WTC11 (cell line): ENCODE measurements at regions not wholly inside any gene's neighbourhood (a gene's known extent, or its start where the extent isn't known, plus 50 kb on each side); places are given as distances from the start of the nearest gene placed in this dataset.
A peak's percentile ranks its signal among the peaks of the same experiment; 100 is the strongest.

Experiments used
- ATAC-seq: fragments of 200-7000 bp; cut with Tn5 transposase; 2 replicates; pipeline ENCODE4 v1.10.0; 2021; ENCODE audit warnings: mild to moderate bottlenecking, moderate library complexity
- CTCF ChIA-PET: fragments of 300-600 bp; sonication (Branson Sonifier 250); formaldehyde crosslinking; loops from one replicate; lab custom pipeline; 2021; ENCODE audit warnings: antibody characterized with exemption; lab: Charles Lee
- POLR2A ChIA-PET: fragments of 350-600 bp; sonication (Branson Sonifier 250); formaldehyde crosslinking; loops from one replicate; lab custom pipeline; 2021; ENCODE audit warnings: antibody characterized with exemption; lab: Charles Lee
- DNase-seq: peaks from one replicate; pipeline ENCODE4 v3.0.0; 2021; ENCODE audit warnings: low spot score
- H3K27ac Mint-ChIP-seq: 2 replicates; pipeline ENCODE4 v1.8.0; 2021; ENCODE audit warnings: mixed read lengths
- H3K27me3 Mint-ChIP-seq: 2 replicates; pipeline ENCODE4 v1.8.0; 2021; ENCODE audit warnings: low read depth, mild to moderate bottlenecking, moderate library complexity, mixed read lengths
- H3K36me3 Mint-ChIP-seq: 2 replicates; pipeline ENCODE4 v1.8.0; 2021; ENCODE audit warnings: mixed read lengths
- H3K4me1 Mint-ChIP-seq: 2 replicates; pipeline ENCODE4 v1.8.0; 2022; ENCODE audit warnings: mixed read lengths
- H3K4me3 Mint-ChIP-seq: 2 replicates; pipeline ENCODE4 v1.8.0; 2021; ENCODE audit warnings: mild to moderate bottlenecking, moderate library complexity, mixed read lengths
- H3K9me3 Mint-ChIP-seq: 2 replicates; pipeline ENCODE4 v1.8.0; 2021; ENCODE audit warnings: mixed read lengths
- IRF2 ChIP-seq: sonication (generic); formaldehyde crosslinking; IDR thresholded peaks from 2 replicates; pipeline ENCODE4 v1.8.0; 2022; ENCODE audit warnings: low read depth, missing genetic modification reagents, borderline replicate concordance
- JUN ChIP-seq: sonication (generic); formaldehyde crosslinking; IDR thresholded peaks from 2 replicates; pipeline ENCODE4 v1.8.0; 2023; ENCODE audit warnings: mild to moderate bottlenecking, missing genetic modification reagents
- MYBL2 ChIP-seq: sonication (generic); formaldehyde crosslinking; IDR thresholded peaks from 2 replicates; pipeline ENCODE4 v1.8.1; 2023; ENCODE audit warnings: mild to moderate bottlenecking, moderate library complexity, missing genetic modification reagents
- NR1H2 ChIP-seq: sonication (generic); formaldehyde crosslinking; IDR thresholded peaks from 2 replicates; pipeline ENCODE4 v1.9.0; 2021; ENCODE audit warnings: mild to moderate bottlenecking, moderate library complexity, missing genetic modification reagents
- TEAD4 ChIP-seq: sonication (generic); formaldehyde crosslinking; IDR thresholded peaks from 2 replicates; pipeline ENCODE4 v1.8.0; 2022; ENCODE audit warnings: mild to moderate bottlenecking, missing genetic modification reagents
- ZNF671 ChIP-seq: fragments of 250-450 bp; sonication (Bioruptor Pico); IDR thresholded peaks from 2 replicates; pipeline ENCODE4 v1.8.0; 2021; ENCODE audit warnings: mild to moderate bottlenecking
- TF ChIP-seq, protein P1 (sequence below): sonication (generic); formaldehyde crosslinking; IDR thresholded peaks from 2 replicates; pipeline ENCODE4 v1.8.1; 2023; ENCODE audit warnings: mild to moderate bottlenecking, missing genetic modification reagents, moderate library complexity
- TF ChIP-seq, protein P2 (sequence below): sonication (generic); formaldehyde crosslinking; IDR thresholded peaks from 2 replicates; pipeline ENCODE4 v1.8.0; 2022; ENCODE audit warnings: mild to moderate bottlenecking, missing genetic modification reagents
- TF ChIP-seq, protein P3 (sequence below): sonication (generic); formaldehyde crosslinking; IDR thresholded peaks from 2 replicates; pipeline ENCODE4 v1.8.0; 2023; ENCODE audit warnings: missing genetic modification reagents, mild to moderate bottlenecking, borderline replicate concordance
- TF ChIP-seq, protein P4 (sequence below): fragments of 250-450 bp; sonication (Bioruptor Pico); conservative IDR thresholded peaks from 2 replicates; pipeline ENCODE4 v1.9.0; 2021; ENCODE audit warnings: mild to moderate bottlenecking
- TF ChIP-seq, protein P5 (sequence below): sonication (generic); formaldehyde crosslinking; IDR thresholded peaks from 2 replicates; pipeline ENCODE4 v1.8.1; 2022; ENCODE audit warnings: low read depth, missing genetic modification reagents, borderline replicate concordance
- TF ChIP-seq, protein P6 (sequence below): sonication (generic); formaldehyde crosslinking; IDR thresholded peaks from 2 replicates; pipeline ENCODE4 v1.8.0; 2023; ENCODE audit warnings: missing genetic modification reagents
- TF ChIP-seq, protein P7 (sequence below): sonication (generic); formaldehyde crosslinking; conservative IDR thresholded peaks from 2 replicates; pipeline ENCODE4 v1.8.1; 2022; ENCODE audit warnings: mild to moderate bottlenecking, missing genetic modification reagents
- TF ChIP-seq, protein P8 (sequence below): fragments of 250-450 bp; sonication (Bioruptor Pico); IDR thresholded peaks from 2 replicates; pipeline ENCODE4 v1.9.0; 2021; ENCODE audit warnings: mild to moderate bottlenecking
- TF ChIP-seq, protein P9 (sequence below): sonication (generic); formaldehyde crosslinking; IDR thresholded peaks from 2 replicates; pipeline ENCODE4 v1.8.1; 2022; ENCODE audit warnings: mild to moderate bottlenecking, moderate library complexity, missing genetic modification reagents

DNA sequence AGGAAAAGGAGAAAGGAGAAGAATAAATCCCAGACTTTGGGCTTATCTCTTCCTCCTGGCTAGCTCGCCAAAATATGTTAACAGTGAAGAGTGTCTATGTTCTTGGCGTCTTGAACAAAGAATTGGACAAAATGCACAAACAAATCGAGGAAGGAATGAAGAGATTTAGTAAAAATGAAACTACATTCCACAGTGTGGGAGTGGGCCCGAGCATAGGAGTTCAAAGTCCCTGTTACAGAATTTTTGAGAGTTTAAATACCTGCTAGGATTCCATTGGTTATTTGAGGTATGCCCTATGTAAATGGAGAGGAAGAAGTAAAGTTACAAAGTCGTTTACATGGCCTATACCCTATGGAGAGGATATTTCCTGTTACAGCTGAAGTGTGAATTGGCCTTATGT is 525.1 kb upstream of the CNTN5 start:
- ATAC-seq (peak; percentile 42), DNase-seq (no peak)
- Mint-ChIP-seq H3K36me3 (peaks cover 4% of the 10 kb centered on the region; the same call in 1 of the 2 replicates), H3K4me3 (peak overlapping the region; percentile 49; the same call in 1 of the 2 replicates), H3K9me3 (0 out of 2 replicates have a peak, but pooled peaks cover 4% of the 10 kb centered on the region), H3K27me3 (no peaks in the 10 kb centered on the region), H3K27ac (peak overlapping the region; percentile 95), H3K4me1 (peaks cover 75% of the 10 kb centered on the region)
- ChIA-PET POLR2A (no interaction called here), CTCF (no interaction called here)
- TF ChIP-seq, protein P1, sequence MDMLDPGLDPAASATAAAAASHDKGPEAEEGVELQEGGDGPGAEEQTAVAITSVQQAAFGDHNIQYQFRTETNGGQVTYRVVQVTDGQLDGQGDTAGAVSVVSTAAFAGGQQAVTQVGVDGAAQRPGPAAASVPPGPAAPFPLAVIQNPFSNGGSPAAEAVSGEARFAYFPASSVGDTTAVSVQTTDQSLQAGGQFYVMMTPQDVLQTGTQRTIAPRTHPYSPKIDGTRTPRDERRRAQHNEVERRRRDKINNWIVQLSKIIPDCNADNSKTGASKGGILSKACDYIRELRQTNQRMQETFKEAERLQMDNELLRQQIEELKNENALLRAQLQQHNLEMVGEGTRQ, result no peak
- TF ChIP-seq MYBL2 (CRISPR knock-in tag), result no peak
- TF ChIP-seq, protein P2, sequence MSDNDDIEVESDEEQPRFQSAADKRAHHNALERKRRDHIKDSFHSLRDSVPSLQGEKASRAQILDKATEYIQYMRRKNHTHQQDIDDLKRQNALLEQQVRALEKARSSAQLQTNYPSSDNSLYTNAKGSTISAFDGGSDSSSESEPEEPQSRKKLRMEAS (CRISPR knock-in tag), result no peak
- TF ChIP-seq, protein P3, sequence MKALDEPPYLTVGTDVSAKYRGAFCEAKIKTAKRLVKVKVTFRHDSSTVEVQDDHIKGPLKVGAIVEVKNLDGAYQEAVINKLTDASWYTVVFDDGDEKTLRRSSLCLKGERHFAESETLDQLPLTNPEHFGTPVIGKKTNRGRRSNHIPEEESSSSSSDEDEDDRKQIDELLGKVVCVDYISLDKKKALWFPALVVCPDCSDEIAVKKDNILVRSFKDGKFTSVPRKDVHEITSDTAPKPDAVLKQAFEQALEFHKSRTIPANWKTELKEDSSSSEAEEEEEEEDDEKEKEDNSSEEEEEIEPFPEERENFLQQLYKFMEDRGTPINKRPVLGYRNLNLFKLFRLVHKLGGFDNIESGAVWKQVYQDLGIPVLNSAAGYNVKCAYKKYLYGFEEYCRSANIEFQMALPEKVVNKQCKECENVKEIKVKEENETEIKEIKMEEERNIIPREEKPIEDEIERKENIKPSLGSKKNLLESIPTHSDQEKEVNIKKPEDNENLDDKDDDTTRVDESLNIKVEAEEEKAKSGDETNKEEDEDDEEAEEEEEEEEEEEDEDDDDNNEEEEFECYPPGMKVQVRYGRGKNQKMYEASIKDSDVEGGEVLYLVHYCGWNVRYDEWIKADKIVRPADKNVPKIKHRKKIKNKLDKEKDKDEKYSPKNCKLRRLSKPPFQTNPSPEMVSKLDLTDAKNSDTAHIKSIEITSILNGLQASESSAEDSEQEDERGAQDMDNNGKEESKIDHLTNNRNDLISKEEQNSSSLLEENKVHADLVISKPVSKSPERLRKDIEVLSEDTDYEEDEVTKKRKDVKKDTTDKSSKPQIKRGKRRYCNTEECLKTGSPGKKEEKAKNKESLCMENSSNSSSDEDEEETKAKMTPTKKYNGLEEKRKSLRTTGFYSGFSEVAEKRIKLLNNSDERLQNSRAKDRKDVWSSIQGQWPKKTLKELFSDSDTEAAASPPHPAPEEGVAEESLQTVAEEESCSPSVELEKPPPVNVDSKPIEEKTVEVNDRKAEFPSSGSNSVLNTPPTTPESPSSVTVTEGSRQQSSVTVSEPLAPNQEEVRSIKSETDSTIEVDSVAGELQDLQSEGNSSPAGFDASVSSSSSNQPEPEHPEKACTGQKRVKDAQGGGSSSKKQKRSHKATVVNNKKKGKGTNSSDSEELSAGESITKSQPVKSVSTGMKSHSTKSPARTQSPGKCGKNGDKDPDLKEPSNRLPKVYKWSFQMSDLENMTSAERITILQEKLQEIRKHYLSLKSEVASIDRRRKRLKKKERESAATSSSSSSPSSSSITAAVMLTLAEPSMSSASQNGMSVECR (CRISPR knock-in tag), result no peak
- TF ChIP-seq NR1H2 (CRISPR knock-in tag), result no peak
- TF ChIP-seq, protein P4, sequence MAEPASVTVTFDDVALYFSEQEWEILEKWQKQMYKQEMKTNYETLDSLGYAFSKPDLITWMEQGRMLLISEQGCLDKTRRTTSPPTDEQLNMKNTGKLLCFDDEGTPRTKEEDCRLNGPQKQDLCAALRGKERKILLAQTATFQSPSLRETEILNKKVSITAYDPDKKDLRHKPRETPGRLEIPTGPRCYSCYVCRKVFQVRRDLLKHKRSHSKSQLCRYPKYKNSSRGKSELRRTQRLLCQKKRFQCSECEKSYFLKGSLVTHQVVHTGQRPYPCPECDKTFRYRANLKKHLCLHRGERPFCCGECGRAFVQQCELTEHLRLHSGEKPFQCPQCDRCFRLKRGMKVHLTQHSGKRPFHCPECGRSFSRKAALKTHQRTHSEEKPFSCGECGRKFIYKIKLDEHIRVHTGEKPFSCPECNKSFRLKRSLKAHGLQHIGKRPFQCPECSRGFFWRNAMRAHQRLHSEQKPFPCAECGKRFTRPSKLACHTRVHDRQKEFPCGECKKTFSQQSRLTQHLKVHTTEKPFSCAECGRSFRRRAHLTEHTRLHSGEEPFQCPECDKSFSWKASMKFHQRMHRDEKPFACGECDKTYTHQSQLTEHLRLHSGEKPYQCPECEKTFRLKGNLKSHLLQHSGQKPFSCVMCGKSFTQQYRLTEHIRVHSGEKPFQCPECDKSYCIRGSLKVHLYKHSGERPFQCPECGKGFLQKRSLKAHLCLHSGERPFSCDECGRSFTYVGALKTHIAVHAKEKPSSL (CRISPR knock-in tag), result no peak
- TF ChIP-seq, protein P5, sequence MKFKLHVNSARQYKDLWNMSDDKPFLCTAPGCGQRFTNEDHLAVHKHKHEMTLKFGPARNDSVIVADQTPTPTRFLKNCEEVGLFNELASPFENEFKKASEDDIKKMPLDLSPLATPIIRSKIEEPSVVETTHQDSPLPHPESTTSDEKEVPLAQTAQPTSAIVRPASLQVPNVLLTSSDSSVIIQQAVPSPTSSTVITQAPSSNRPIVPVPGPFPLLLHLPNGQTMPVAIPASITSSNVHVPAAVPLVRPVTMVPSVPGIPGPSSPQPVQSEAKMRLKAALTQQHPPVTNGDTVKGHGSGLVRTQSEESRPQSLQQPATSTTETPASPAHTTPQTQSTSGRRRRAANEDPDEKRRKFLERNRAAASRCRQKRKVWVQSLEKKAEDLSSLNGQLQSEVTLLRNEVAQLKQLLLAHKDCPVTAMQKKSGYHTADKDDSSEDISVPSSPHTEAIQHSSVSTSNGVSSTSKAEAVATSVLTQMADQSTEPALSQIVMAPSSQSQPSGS, result no peak
- no peak for TF ChIP-seq ZNF671 (CRISPR knock-in tag)
- no peak for TF ChIP-seq TEAD4
- TF ChIP-seq JUN (CRISPR knock-in tag), result no peak
- TF ChIP-seq, protein P6, sequence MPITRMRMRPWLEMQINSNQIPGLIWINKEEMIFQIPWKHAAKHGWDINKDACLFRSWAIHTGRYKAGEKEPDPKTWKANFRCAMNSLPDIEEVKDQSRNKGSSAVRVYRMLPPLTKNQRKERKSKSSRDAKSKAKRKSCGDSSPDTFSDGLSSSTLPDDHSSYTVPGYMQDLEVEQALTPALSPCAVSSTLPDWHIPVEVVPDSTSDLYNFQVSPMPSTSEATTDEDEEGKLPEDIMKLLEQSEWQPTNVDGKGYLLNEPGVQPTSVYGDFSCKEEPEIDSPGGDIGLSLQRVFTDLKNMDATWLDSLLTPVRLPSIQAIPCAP (CRISPR knock-in tag), result no peak
- TF ChIP-seq IRF2, result no peak
- TF ChIP-seq, protein P7, sequence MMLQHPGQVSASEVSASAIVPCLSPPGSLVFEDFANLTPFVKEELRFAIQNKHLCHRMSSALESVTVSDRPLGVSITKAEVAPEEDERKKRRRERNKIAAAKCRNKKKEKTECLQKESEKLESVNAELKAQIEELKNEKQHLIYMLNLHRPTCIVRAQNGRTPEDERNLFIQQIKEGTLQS (CRISPR knock-in tag), result no peak
- TF ChIP-seq, protein P8, sequence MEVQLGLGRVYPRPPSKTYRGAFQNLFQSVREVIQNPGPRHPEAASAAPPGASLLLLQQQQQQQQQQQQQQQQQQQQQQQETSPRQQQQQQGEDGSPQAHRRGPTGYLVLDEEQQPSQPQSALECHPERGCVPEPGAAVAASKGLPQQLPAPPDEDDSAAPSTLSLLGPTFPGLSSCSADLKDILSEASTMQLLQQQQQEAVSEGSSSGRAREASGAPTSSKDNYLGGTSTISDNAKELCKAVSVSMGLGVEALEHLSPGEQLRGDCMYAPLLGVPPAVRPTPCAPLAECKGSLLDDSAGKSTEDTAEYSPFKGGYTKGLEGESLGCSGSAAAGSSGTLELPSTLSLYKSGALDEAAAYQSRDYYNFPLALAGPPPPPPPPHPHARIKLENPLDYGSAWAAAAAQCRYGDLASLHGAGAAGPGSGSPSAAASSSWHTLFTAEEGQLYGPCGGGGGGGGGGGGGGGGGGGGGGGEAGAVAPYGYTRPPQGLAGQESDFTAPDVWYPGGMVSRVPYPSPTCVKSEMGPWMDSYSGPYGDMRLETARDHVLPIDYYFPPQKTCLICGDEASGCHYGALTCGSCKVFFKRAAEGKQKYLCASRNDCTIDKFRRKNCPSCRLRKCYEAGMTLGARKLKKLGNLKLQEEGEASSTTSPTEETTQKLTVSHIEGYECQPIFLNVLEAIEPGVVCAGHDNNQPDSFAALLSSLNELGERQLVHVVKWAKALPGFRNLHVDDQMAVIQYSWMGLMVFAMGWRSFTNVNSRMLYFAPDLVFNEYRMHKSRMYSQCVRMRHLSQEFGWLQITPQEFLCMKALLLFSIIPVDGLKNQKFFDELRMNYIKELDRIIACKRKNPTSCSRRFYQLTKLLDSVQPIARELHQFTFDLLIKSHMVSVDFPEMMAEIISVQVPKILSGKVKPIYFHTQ (CRISPR knock-in tag), result no peak
- TF ChIP-seq, protein P9, sequence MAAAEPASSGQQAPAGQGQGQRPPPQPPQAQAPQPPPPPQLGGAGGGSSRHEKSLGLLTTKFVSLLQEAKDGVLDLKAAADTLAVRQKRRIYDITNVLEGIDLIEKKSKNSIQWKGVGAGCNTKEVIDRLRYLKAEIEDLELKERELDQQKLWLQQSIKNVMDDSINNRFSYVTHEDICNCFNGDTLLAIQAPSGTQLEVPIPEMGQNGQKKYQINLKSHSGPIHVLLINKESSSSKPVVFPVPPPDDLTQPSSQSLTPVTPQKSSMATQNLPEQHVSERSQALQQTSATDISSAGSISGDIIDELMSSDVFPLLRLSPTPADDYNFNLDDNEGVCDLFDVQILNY, result no peak
